Limb (tissue), 2 donors: ENCODE measurements at regions not wholly inside any gene's neighbourhood (a gene's known extent, or its start where the extent isn't known, plus 50 kb on each side); places are given as distances from the start of the nearest gene placed in this dataset.
"Not testable (repeated sequence)": the region's sequence is repeated elsewhere in the genome, so short reads cannot be mapped to it uniquely, and the experiment has no call there.

ENCODE experiments used
- DNase-seq, 2 donors: peaks; one replicate each; pipeline ENCODE4 v3.0.0-alpha.2; 2016; ENCODE audit errors: extremely low spot score in 2 of 2

DNA sequence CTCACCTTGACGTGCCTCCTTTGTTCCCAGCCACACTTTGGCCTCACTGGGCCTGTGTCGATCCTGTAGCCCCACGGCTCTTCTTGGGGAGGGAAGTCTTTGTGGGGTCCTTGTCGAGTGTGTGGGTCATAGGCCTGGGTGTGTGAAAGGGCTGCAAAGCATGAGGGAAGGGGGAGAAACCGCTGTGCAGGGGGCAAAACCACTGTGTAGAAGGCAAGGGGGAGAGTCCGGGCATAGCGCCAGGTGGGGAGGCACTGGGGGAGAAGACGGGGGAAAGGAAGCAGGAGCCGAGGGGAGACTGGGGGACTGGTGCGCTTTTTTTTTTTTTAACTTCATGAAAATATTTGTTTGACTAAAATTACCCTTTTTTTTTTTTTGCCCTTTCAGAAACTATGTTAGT lies 65.1 kb upstream of the RASD2 start:
- DNase-seq = no peak

DNA sequence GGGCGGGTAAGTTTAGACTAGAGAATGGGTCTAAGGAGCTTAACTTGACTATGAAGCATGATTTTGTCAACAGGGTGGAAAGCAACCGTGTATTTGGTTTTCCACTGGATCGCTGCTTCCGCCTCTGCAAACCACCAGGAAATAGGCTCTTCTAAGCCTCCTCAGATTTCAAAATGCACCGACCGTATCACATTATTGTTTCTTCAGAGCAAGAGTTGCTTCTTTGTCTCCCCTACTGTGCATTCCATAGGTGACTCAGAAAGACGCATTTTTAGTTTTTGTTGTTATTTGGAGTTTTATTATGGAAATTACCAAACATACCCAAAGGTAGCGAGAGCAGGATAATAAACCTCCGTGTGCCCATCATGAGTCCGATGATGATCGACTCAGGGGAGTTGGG lies 64.3 kb upstream of the RASD2 start:
- DNase-seq = no peak

GRCh38 chr22:35477911-35478582 lies 62.6 kb upstream of the RASD2 start:
- peak; percentile 15 to 68 for DNase-seq

- DNase-seq = peak in 1 of 2 donors; percentile 53
Observed at GRCh38 chr22:35478633-35479107, 62.0 kb upstream of the RASD2 start.

GRCh38 chr22:35479359-35479758 lies 61.3 kb upstream of the RASD2 start:
- peak in 1 of 2 donors; percentile 22 for DNase-seq

DNA sequence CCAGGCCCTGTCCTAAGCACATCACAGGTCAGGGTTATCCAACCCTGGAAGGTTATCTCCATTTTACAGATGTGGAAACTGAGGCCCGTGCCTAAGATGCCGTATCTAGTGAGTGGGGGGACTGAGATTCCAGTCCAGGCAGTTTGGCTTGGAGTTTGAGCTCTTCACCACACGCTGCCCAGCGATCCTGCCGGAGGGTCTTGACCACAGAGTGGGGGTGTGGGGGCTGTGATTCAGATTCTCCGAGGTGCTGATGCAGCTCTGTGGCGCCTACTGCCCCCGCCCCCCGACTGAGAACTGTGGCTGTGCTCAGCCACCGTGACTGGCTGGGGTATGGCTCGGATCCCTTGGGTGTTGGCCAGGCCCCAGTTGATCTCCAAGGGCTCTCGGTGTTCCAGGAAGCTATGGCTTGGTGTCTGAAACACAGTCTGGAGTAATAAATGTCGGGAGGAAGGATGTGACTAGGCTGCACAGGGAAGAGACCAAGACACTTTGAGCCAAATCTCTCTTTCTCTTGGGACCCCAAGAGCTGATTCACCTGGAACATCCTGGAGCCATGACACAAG lies 60.6 kb upstream of the RASD2 start:
- peak in 1 of 2 donors; percentile 29 for DNase-seq

GRCh38 chr22:35480627-35481550 lies 59.7 kb upstream of the RASD2 start:
- no peak for DNase-seq

DNA sequence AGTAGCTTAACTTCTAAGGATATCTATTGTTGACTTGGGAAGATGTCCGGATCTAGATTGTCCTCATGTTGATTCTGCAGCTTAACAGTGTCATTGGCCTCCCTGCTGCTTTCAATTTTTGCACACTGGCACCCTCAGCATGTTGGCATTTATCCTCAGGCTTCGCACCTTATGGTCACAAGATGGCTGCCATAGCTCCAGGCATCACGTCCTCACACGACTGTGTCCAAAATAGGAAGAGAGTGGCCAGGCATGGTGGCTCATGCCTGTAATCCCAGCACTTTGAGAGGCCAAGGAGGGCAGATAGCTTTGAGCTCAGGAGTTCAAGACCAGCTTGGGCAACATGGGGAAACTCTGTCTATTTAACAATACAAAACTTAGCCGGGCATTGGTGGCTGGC lies 58.3 kb upstream of the RASD2 start:
- no peak for DNase-seq

DNA sequence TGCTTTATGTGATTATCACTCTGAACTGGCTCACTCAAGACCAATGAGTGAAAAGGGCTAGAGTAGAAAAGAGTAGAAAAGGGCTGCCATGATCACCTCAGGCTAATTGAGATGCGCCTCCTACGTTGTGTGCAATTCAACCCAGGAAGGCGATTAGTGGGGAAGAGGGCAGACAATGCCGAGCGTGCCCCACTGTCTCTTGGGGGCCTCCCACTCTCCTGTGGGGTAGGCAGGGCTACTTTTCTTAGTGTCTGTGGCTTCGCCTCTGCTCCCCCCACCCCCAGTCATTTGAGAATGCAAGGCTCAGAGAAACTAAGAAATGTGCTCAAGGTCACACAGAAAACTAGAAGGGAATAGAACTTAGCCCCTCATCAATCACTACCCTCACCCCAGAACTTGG lies 57.7 kb upstream of the RASD2 start:
- no peak for DNase-seq

DNA sequence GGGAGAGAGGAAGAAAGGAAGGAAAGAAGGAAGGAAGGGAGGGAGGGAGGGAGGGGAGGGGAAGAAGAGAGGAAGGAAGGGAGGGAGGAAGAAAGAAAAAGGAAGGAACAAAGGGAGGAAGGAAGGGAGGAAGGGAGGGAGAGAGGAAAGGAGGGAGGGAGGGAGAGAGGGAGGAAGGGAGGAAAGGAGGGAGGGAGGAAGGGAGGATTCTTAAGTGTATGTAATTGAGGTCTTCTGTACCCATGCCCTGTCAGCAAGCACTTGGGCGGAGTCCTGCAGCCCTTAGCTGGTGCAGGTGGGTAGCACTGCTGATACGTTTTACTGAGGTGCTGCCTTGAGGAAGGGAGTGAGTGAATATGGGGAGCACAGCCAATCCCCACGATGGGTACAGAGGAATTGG lies 56.9 kb upstream of the RASD2 start:
- no peak for DNase-seq

DNA sequence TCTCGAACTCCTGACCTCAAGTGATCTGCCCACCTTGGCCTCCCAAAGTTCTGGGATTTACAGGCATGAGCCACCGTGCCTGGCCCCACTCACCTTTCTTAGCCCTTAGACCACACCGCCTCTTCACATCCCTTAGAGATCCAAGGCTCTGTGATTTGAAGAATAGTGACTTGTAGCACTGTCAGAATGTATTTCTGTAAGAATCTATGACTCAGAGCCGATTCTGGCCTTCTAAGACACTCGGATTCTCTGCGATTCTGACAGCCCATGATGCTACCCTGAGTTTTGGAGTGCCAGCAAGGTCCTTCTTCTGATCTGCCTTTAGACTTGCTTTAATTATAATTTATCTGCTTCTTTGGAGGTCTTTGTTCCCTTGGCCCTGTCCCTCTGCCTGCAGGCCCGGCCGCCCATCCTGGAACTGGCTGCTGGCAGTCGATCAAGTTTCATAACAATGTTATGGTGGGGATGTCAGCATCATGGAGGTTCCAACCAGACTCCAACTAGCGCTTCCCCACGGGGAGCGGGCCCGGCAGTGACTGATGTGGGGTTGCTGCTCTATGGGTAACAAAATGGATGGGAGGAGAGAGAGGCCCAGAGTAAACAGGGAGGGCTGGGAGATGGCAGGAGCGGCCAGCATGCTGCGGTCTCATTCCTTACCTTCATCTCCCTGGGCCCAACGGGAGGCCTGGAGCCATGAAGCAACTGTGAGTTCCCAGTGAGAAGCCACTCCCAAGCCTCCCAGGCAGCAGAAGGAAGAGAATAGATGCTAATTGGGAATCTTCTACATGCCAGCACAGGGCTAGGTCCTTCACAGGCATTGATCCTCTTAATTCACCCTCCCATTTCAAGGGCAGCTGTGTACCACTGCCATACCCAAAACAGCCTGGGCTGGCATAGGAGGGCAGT lies 55.7 kb upstream of the RASD2 start:
- DNase-seq = peak in 1 of 2 donors; percentile 31

DNA sequence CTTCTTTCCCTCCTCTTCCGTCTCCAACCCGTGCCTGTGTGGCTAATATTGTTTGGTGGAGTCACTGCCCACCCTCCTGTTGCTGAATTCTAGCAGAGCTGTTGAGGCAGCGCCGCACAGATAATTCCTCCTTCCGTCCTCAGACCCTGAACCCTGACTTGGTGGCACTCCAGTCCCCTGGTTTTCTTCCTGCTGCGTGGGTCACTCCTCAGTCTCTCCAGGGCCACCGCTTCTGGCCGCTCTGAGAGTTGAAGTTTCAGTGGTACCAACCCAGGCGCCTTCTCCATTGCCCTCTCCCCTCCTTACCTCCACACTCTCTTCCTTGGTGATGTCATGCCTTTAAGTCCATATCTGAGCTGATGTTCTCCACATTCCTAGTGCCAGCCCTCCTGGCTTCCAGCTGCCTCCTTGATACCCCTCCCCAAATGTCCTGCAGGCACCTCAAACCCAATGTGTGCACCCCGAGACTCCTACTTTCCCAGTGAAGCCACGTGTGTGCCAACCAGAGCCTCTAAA lies 54.5 kb upstream of the RASD2 start:
- no peak for DNase-seq

DNA sequence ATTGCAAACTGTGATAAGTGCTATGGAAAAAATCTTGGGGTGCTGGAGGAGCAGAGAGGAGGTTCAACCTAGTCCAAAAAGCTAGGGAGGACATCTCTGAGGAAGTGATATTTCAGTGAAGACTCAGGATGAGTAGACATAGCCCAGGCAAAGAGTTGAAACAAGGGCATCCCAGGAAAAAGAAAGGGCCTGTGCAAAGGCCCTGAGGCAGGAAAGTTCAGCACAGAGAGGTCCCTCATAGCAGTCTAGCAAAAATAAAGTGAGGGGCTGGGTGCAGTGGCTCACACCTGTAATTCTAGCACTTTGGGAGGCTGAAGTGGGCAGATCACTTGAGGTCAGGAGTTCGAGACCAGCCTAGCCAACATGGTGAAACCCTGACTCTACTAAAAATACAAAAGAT lies 53.0 kb upstream of the RASD2 start:
- not testable (repeated sequence) for DNase-seq

GRCh38 chr22:35488513-35488912 lies 52.1 kb upstream of the RASD2 start:
- no peak for DNase-seq

- DNase-seq = peak in 1 of 2 donors; percentile 53
Observed at GRCh38 chr22:35489239-35489638, 51.4 kb upstream of the RASD2 start.
